PC-9 (cell line): ENCODE measurements at regions not wholly inside any gene's neighbourhood (a gene's known extent, or its start where the extent isn't known, plus 50 kb on each side); places are given as distances from the start of the nearest gene placed in this dataset.

Experiments used
- CTCF ChIP-seq: fragments of 200-600 bp; sonication (generic); conservative IDR thresholded peaks from 2 replicates; pipeline ENCODE4 v1.6.1; 2017; ENCODE audit warnings: mixed run types, antibody characterized with exemption, mild to moderate bottlenecking, moderate library complexity
- EZH2 ChIP-seq: fragments of 200-600 bp; sonication (generic); IDR thresholded peaks from 2 replicates; pipeline ENCODE4 v1.8.0; 2017; ENCODE audit warnings: antibody characterized with exemption, low read depth

- no peak for TF ChIP-seq EZH2
- TF ChIP-seq CTCF: no peak
Measured at GRCh38 chr12:111287125-111287900, 81.6 kb downstream of the PHETA1 start.
